ENCODE measurements at regions not wholly inside any gene's neighbourhood (a gene's known extent, or its start where the extent isn't known, plus 50 kb on each side); places are given as distances from the start of the nearest gene placed in this dataset.

- DNase-seq (ENCODE audit: low read depth), result no peak
- no peak for TF ChIP-seq CTCF (conservative IDR thresholded peaks at IDR 0.05; ENCODE audit: low read length)
- no peak overlapping the region for H3K4me3 ChIP-seq (ENCODE audit: low read length)
Observed at GRCh38 chr6:92635553-92636153, 783.7 kb downstream of the EPHA7 start.

- DNase-seq (ENCODE audit: low read depth), result no peak
- no peak for TF ChIP-seq CTCF (conservative IDR thresholded peaks at IDR 0.05; ENCODE audit: low read length)
- H3K4me3 ChIP-seq (ENCODE audit: low read length), result no peak overlapping the region
Observed at GRCh38 chr6:92634561-92634960, 784.8 kb downstream of the EPHA7 start.

- no peak overlapping the region for H3K4me3 ChIP-seq (ENCODE audit: low read length)
- DNase-seq (ENCODE audit: low read depth), result no peak
- no peak for TF ChIP-seq CTCF (conservative IDR thresholded peaks at IDR 0.05; ENCODE audit: low read length)
Observed at GRCh38 chr6:92623431-92623830, 795.9 kb downstream of the EPHA7 start.

GRCh38 chr6:92617721-92618120, 801.6 kb downstream of the EPHA7 start:
- DNase-seq (ENCODE audit: low read depth), result no peak
- TF ChIP-seq CTCF (conservative IDR thresholded peaks at IDR 0.05; ENCODE audit: low read length), result no peak
- no peak overlapping the region for H3K4me3 ChIP-seq (ENCODE audit: low read length)

GRCh38 chr6:92608751-92609150, 810.6 kb downstream of the EPHA7 start:
- TF ChIP-seq CTCF (conservative IDR thresholded peaks at IDR 0.05; ENCODE audit: low read length), result no peak
- no peak overlapping the region for H3K4me3 ChIP-seq (ENCODE audit: low read length)
- no peak for DNase-seq (ENCODE audit: low read depth)

- H3K4me3 ChIP-seq (ENCODE audit: low read length), result no peak overlapping the region
- no peak for TF ChIP-seq CTCF (conservative IDR thresholded peaks at IDR 0.05; ENCODE audit: low read length)
- no peak for DNase-seq (ENCODE audit: low read depth)
Observed at GRCh38 chr6:92593201-92593600, 826.2 kb downstream of the EPHA7 start.

GRCh38 chr6:92589996-92590395, 829.4 kb downstream of the EPHA7 start:
- no peak for TF ChIP-seq CTCF (conservative IDR thresholded peaks at IDR 0.05; ENCODE audit: low read length)
- H3K4me3 ChIP-seq (ENCODE audit: low read length), result no peak overlapping the region
- peak; percentile 12 for DNase-seq (ENCODE audit: low read depth)
